Liver (tissue), 8 donors: ENCODE measurements at regions not wholly inside any gene's neighbourhood (a gene's known extent, or its start where the extent isn't known, plus 50 kb on each side); places are given as distances from the start of the nearest gene placed in this dataset.

ENCODE experiments used
- DNase-seq: peaks from one replicate; pipeline ENCODE4 v3.0.0-alpha.2; 2017; ENCODE audit warnings: low spot score
- H3K27ac ChIP-seq, 2 donors: one replicate each; pipeline ENCODE4 v1.7.0; 2013; ENCODE audit warnings: inconsistent platforms in 2 of 2, low read length in 2 of 2, control low read depth in 1 of 2, low read depth in 1 of 2, mild to moderate bottlenecking in 1 of 2
- H3K27me3 ChIP-seq, 4 donors: one replicate each; pipeline versions ENCODE4 v1.6.1 to v1.7.0; 2013; ENCODE audit warnings: low read length in 3 of 4, inconsistent platforms in 1 of 4, mild to moderate bottlenecking in 1 of 4, moderate library complexity in 1 of 4; ENCODE audit not compliant: control insufficient read depth in 4 of 4, insufficient read depth in 4 of 4
- H3K36me3 ChIP-seq, 4 donors: one replicate each; pipeline versions ENCODE4 v1.6.1 to v1.7.0; 2013; ENCODE audit warnings: low read length in 3 of 4, mild to moderate bottlenecking in 3 of 4, low read depth in 1 of 4, moderate library complexity in 1 of 4; ENCODE audit not compliant: control insufficient read depth in 4 of 4, insufficient read depth in 3 of 4
- H3K4me1 ChIP-seq, 4 donors: one replicate each; pipeline versions ENCODE4 v1.6.1 to v1.7.0; 2013; ENCODE audit warnings: low read length in 3 of 4, mild to moderate bottlenecking in 3 of 4, moderate library complexity in 1 of 4; ENCODE audit not compliant: control insufficient read depth in 4 of 4, insufficient read depth in 4 of 4
- H3K4me3 ChIP-seq, 3 donors: one replicate each; pipeline versions ENCODE4 v1.6.1 to v1.7.0; 2013; ENCODE audit warnings: low read length in 3 of 3, control low read depth in 1 of 3, low read depth in 1 of 3, mild to moderate bottlenecking in 1 of 3
- H3K9ac ChIP-seq, 2 donors: one replicate each; pipeline ENCODE4 v1.7.0; 2013; ENCODE audit warnings: low read length in 2 of 2, mild to moderate bottlenecking in 2 of 2, moderate library complexity in 2 of 2, control low read depth in 1 of 2, low read depth in 1 of 2
- H3K9me3 ChIP-seq, 4 donors: one replicate each; pipeline versions ENCODE4 v1.6.1 to v1.7.0; 2013; ENCODE audit warnings: low read length in 3 of 4; ENCODE audit not compliant: control insufficient read depth in 4 of 4
- EGR1 ChIP-seq, 2 donors: IDR thresholded peaks; 2 replicates each; pipeline ENCODE4 v1.6.1; 2016 to 2018; ENCODE audit warnings: antibody characterized with exemption in 2 of 2, low read depth in 2 of 2
- FOXA1 ChIP-seq: IDR thresholded peaks from 2 replicates; pipeline ENCODE4 v1.6.1; 2016; ENCODE audit warnings: antibody characterized with exemption
- FOXA2 ChIP-seq: IDR thresholded peaks from 2 replicates; pipeline ENCODE4 v1.6.1; 2016; ENCODE audit warnings: antibody characterized with exemption
- GABPA ChIP-seq, 2 donors: IDR thresholded peaks in 1 of 2; conservative IDR thresholded peaks in 1 of 2; 2 replicates each; pipeline ENCODE4 v1.6.1; 2016; ENCODE audit warnings: antibody characterized with exemption in 2 of 2, mild to moderate bottlenecking in 1 of 2, moderate library complexity in 1 of 2
- HNF4A ChIP-seq, 2 donors: conservative IDR thresholded peaks; 2 replicates each; pipeline ENCODE4 v1.6.1; 2016; ENCODE audit warnings: antibody characterized with exemption in 2 of 2, mild to moderate bottlenecking in 2 of 2
- HNF4G ChIP-seq: IDR thresholded peaks from 2 replicates; pipeline ENCODE4 v1.6.1; 2016; ENCODE audit warnings: antibody characterized with exemption
- JUND ChIP-seq, 2 donors: IDR thresholded peaks; 2 replicates each; pipeline ENCODE4 v1.6.1; 2016; ENCODE audit warnings: antibody characterized with exemption in 2 of 2
- NR2F2 ChIP-seq: IDR thresholded peaks from 2 replicates; pipeline ENCODE4 v1.6.1; 2016; ENCODE audit warnings: antibody characterized with exemption
- RAD21 ChIP-seq, 2 donors: IDR thresholded peaks; 2 replicates each; pipeline ENCODE4 v1.6.1; 2016; ENCODE audit warnings: antibody characterized with exemption in 2 of 2, mild to moderate bottlenecking in 2 of 2
- RXRA ChIP-seq, 2 donors: IDR thresholded peaks; 2 replicates each; pipeline ENCODE4 v1.6.1; 2017 to 2018; ENCODE audit warnings: antibody characterized with exemption in 2 of 2, mild to moderate bottlenecking in 1 of 2
- SP1 ChIP-seq: IDR thresholded peaks from 2 replicates; pipeline ENCODE4 v1.6.1; 2018; ENCODE audit warnings: antibody characterized with exemption, mild to moderate bottlenecking
- TAF1 ChIP-seq: conservative IDR thresholded peaks from 2 replicates; pipeline ENCODE4 v1.6.1; 2016; ENCODE audit warnings: antibody characterized with exemption, mild to moderate bottlenecking
- YY1 ChIP-seq: IDR thresholded peaks from 2 replicates; pipeline ENCODE4 v1.6.1; 2016; ENCODE audit warnings: antibody characterized with exemption, mild to moderate bottlenecking
- WGBS: extraction: QIAGEN DNeasy Blood & Tissue Kit; methylation state at CpG from one replicate; pipeline ENCODE4 v1.1.7; 2013; 5-methylcytosine and 5-hydroxymethylcytosine counted together
- TF ChIP-seq, protein P1 (sequence below): IDR thresholded peaks from 2 replicates; pipeline ENCODE4 v1.6.1; 2016; ENCODE audit warnings: antibody characterized with exemption
- TF ChIP-seq, protein P2 (sequence below): fragments of 150-350 bp; IDR thresholded peaks from 2 replicates; pipeline ENCODE4 v1.5.1; 2017; ENCODE audit warnings: improper control_type of control experiment, low read depth, low read length; ENCODE audit not compliant: missing input control
- TF ChIP-seq, protein P3 (sequence below): IDR thresholded peaks from 2 replicates; pipeline ENCODE4 v1.6.1; 2016; ENCODE audit warnings: antibody characterized with exemption
- TF ChIP-seq, protein P4 (sequence below): IDR thresholded peaks from 2 replicates; pipeline ENCODE4 v1.6.1; 2016; ENCODE audit warnings: antibody characterized with exemption
- donor health status: healthy.
- donor health status: healthy.
- donor health status: healthy.
- donor health status: healthy.
- donor health status: healthy.

DNA sequence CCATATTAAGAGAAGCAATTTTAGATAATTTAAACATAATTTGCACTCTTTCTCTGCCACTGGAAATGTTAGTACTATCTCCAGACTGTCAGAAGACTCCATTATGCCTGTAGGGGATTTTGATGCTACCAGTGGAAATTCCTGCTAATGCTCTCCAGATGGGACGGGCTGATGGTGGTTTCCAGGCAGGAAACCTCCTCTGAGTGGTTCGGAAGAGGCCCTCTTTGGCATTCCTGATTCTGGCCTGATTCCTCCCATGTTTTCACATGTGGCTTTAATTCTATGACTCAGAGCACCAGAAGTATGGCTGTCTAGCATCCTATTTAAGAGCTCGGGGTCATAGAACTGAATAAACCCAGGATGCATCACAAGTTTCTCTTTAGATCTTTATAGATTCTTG is 70.9 kb upstream of the ST6GAL2 start:
- Histone ChIP-seq H3K4me1 (no peaks in the 10 kb centered on the region), H3K36me3 (no peaks in the 10 kb centered on the region), H3K9ac (no peak overlapping the region), H3K9me3 (no peaks in the 10 kb centered on the region), H3K4me3 (no peak overlapping the region), H3K27ac (no peak overlapping the region), H3K27me3 (peaks cover 0 to 5% (median 1%) of the 10 kb centered on the region in 4 donors)
- TF ChIP-seq RAD21 (IDR thresholded peaks at IDR 0.05) (no peak), TAF1 (no peak), EGR1 (IDR thresholded peaks at IDR 0.05; ENCODE audit: low read depth in 2 of 2) (no peak), GABPA (IDR thresholded peaks at IDR 0.05 in 1 of 2, conservative IDR thresholded peaks at IDR 0.05 in 1 of 2) (no peak), FOXA2 (no peak), SP1 (no peak), RXRA (IDR thresholded peaks at IDR 0.05) (no peak), HNF4G (no peak), YY1 (no peak), NR2F2 (no peak), HNF4A (conservative IDR thresholded peaks at IDR 0.05) (no peak), FOXA1 (no peak)
- TF ChIP-seq, protein P1, sequence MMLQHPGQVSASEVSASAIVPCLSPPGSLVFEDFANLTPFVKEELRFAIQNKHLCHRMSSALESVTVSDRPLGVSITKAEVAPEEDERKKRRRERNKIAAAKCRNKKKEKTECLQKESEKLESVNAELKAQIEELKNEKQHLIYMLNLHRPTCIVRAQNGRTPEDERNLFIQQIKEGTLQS = no peak
- TF ChIP-seq, protein P2, sequence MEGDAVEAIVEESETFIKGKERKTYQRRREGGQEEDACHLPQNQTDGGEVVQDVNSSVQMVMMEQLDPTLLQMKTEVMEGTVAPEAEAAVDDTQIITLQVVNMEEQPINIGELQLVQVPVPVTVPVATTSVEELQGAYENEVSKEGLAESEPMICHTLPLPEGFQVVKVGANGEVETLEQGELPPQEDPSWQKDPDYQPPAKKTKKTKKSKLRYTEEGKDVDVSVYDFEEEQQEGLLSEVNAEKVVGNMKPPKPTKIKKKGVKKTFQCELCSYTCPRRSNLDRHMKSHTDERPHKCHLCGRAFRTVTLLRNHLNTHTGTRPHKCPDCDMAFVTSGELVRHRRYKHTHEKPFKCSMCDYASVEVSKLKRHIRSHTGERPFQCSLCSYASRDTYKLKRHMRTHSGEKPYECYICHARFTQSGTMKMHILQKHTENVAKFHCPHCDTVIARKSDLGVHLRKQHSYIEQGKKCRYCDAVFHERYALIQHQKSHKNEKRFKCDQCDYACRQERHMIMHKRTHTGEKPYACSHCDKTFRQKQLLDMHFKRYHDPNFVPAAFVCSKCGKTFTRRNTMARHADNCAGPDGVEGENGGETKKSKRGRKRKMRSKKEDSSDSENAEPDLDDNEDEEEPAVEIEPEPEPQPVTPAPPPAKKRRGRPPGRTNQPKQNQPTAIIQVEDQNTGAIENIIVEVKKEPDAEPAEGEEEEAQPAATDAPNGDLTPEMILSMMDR = no peak
- TF ChIP-seq, protein P3, sequence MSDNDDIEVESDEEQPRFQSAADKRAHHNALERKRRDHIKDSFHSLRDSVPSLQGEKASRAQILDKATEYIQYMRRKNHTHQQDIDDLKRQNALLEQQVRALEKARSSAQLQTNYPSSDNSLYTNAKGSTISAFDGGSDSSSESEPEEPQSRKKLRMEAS = no peak
- TF ChIP-seq, protein P4, sequence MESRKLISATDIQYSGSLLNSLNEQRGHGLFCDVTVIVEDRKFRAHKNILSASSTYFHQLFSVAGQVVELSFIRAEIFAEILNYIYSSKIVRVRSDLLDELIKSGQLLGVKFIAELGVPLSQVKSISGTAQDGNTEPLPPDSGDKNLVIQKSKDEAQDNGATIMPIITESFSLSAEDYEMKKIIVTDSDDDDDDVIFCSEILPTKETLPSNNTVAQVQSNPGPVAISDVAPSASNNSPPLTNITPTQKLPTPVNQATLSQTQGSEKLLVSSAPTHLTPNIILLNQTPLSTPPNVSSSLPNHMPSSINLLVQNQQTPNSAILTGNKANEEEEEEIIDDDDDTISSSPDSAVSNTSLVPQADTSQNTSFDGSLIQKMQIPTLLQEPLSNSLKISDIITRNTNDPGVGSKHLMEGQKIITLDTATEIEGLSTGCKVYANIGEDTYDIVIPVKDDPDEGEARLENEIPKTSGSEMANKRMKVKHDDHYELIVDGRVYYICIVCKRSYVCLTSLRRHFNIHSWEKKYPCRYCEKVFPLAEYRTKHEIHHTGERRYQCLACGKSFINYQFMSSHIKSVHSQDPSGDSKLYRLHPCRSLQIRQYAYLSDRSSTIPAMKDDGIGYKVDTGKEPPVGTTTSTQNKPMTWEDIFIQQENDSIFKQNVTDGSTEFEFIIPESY = no peak
- no peak for DNase-seq
- 53% methylated on average over 3 of the region's 3 CpGs for WGBS

DNA sequence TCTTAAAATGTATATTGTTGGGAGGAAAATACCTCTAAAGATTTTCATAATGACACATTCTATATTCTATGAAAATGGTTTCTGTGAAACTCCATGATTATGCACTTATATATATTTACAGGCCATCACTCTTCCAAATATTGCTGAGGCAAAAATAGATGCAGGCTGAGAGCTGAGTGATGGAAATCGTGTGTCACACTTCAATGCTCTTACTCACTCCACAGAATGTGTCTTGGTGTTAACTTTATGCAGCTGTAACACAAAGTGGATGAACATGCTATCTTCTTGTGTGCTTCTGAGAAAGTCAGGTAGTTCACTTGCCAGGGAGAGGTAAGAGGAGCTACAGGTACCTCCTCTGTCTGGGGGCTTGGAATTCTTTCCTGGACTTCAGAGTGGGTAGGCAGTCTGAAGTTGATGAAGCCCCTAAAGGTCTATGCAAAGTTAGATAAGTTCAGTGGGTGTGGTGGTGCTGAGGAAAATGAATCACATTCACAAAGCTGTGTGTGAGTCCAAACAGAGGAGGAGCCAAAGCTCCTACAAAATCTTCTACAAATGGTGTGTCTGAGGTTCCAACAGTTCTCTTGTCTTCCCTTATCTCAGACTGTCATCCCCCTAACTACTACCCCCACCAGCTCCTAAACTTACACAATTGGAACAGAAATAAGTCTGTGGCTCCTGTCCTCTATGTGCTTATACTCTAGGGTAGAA is 74.2 kb upstream of the ST6GAL2 start:
- Histone ChIP-seq H3K36me3 (no peaks in the 10 kb centered on the region), H3K9me3 (no peaks in the 10 kb centered on the region), H3K27ac (no peak overlapping the region), H3K9ac (no peak overlapping the region), H3K4me1 (no peaks in the 10 kb centered on the region), H3K4me3 (no peak overlapping the region), H3K27me3 (peaks cover 0 to 2% (median 0%) of the 10 kb centered on the region in 4 donors)
- WGBS = 30% methylated on average over 1 of the region's 1 CpG
- no peak for DNase-seq
- no peak for TF ChIP-seq GABPA (IDR thresholded peaks at IDR 0.05 in 1 of 2, conservative IDR thresholded peaks at IDR 0.05 in 1 of 2)
- no peak for TF ChIP-seq RAD21 (IDR thresholded peaks at IDR 0.05)
- no peak for TF ChIP-seq JUND (IDR thresholded peaks at IDR 0.05)
- TF ChIP-seq, protein P3 = no peak
- TF ChIP-seq, protein P4 = no peak
- no peak for TF ChIP-seq EGR1 (IDR thresholded peaks at IDR 0.05; ENCODE audit: low read depth in 2 of 2)
- no peak for TF ChIP-seq RXRA (IDR thresholded peaks at IDR 0.05)
- TF ChIP-seq, protein P1 = no peak
- TF ChIP-seq SP1 = no peak
- TF ChIP-seq FOXA1 = no peak
- TF ChIP-seq, protein P2 = no peak
- TF ChIP-seq HNF4G = no peak
- no peak for TF ChIP-seq NR2F2
- no peak for TF ChIP-seq TAF1
- no peak for TF ChIP-seq HNF4A (conservative IDR thresholded peaks at IDR 0.05)
- TF ChIP-seq YY1 = no peak
